Stimulated activated effector memory CD8-positive, alpha-beta T cell treated with anti-CD3 and anti-CD28 coated beads, Interleukin-12 subunit alpha, Interleukin-12 subunit beta, amount 100 ng/mL, for 72 hours (primary cell): ENCODE measurements at regions not wholly inside any gene's neighbourhood (a gene's known extent, or its start where the extent isn't known, plus 50 kb on each side); places are given as distances from the start of the nearest gene placed in this dataset.

Source experiments
- ATAC-seq: fragments of 150-1000 bp; cut with Tn5 transposase; 2 replicates; pipeline ENCODE4 v1.10.0; 2021
- DNase-seq, 2 donors: peaks; one replicate each; pipeline ENCODE4 v3.0.0; 2021 to 2022; ENCODE audit warnings: low spot score in 2 of 2
- H3K27ac Mint-ChIP-seq: one replicate; pipeline ENCODE4 v1.8.0; 2022; ENCODE audit warnings: mild to moderate bottlenecking, mixed read lengths
- H3K36me3 Mint-ChIP-seq: one replicate; pipeline ENCODE4 v1.8.0; 2022; ENCODE audit warnings: mild to moderate bottlenecking, mixed read lengths
- H3K4me1 Mint-ChIP-seq: one replicate; pipeline ENCODE4 v1.8.0; 2022; ENCODE audit warnings: mixed read lengths
- H3K4me3 Mint-ChIP-seq: one replicate; pipeline ENCODE4 v1.8.0; 2022; ENCODE audit warnings: mild to moderate bottlenecking, mixed read lengths
- H3K9me3 Mint-ChIP-seq: one replicate; pipeline ENCODE4 v1.8.0; 2022; ENCODE audit warnings: mixed read lengths

GRCh38 chr4:165754664-165755063 is 118.4 kb upstream of the TLL1 start:
- no peaks in the 10 kb centered on the region for H3K36me3 Mint-ChIP-seq
- no peak overlapping the region for H3K27ac Mint-ChIP-seq
- ATAC-seq, result no peak
- no peak overlapping the region for H3K4me3 Mint-ChIP-seq
- H3K9me3 Mint-ChIP-seq, result peaks cover 12% of the 10 kb centered on the region
- H3K4me1 Mint-ChIP-seq, result no peaks in the 10 kb centered on the region
- DNase-seq, result no peak

DNA sequence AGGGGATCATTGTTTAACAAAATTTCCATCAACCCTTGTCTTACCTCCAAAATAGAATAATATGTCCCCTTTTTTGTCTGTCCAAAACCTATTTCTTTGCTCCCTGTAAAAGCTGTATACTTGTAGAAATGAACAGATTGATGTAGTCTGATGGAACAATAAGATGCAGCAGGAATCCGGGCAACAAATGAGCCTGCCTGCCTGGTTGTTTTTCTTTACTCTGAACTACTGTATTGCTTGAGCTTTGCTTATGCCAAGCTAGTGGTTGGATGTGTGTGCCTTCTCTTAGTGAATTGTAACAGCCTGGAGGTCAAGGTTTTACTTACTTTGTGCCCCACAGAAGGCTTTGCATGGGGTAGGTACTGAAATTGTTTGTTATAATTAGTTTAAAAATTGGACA is 116.2 kb upstream of the TLL1 start:
- ATAC-seq (no peak), DNase-seq (no peak)
- Mint-ChIP-seq H3K9me3 (peaks cover 5% of the 10 kb centered on the region), H3K4me3 (no peak overlapping the region), H3K4me1 (no peaks in the 10 kb centered on the region), H3K36me3 (no peaks in the 10 kb centered on the region), H3K27ac (no peak overlapping the region)

- Mint-ChIP-seq H3K4me3 (no peak overlapping the region), H3K4me1 (no peaks in the 10 kb centered on the region), H3K36me3 (no peaks in the 10 kb centered on the region), H3K9me3 (peaks cover 5% of the 10 kb centered on the region), H3K27ac (no peak overlapping the region)
- DNase-seq (no peak), ATAC-seq (no peak)
These were observed 115.6 kb upstream of the TLL1 start for GRCh38 chr4:165757451-165757850.

GRCh38 chr4:165758086-165758485 is 115.0 kb upstream of the TLL1 start:
- peaks cover 5% of the 10 kb centered on the region for H3K9me3 Mint-ChIP-seq
- no peaks in the 10 kb centered on the region for H3K4me1 Mint-ChIP-seq
- DNase-seq, result no peak

GRCh38 chr4:165760182-165760581 is 112.9 kb upstream of the TLL1 start:
- H3K9me3 Mint-ChIP-seq, result peaks cover 8% of the 10 kb centered on the region
- DNase-seq (no peak), ATAC-seq (no peak)
- no peak overlapping the region for H3K27ac Mint-ChIP-seq
- H3K4me3 Mint-ChIP-seq, result no peak overlapping the region
- H3K4me1 Mint-ChIP-seq, result no peaks in the 10 kb centered on the region
- H3K36me3 Mint-ChIP-seq, result no peaks in the 10 kb centered on the region

More at GRCh38 chr4:165758086-165758485, 115.0 kb upstream of the TLL1 start:
- Mint-ChIP-seq H3K36me3 (no peaks in the 10 kb centered on the region), H3K27ac (no peak overlapping the region), H3K4me3 (no peak overlapping the region)
- ATAC-seq, result no peak

- no peak overlapping the region for H3K27ac Mint-ChIP-seq
- no peak for ATAC-seq
- no peak for DNase-seq
- H3K36me3 Mint-ChIP-seq, result no peaks in the 10 kb centered on the region
- H3K9me3 Mint-ChIP-seq, result peaks cover 7% of the 10 kb centered on the region
- H3K4me1 Mint-ChIP-seq, result no peaks in the 10 kb centered on the region
- no peak overlapping the region for H3K4me3 Mint-ChIP-seq
These were observed 111.1 kb upstream of the TLL1 start for GRCh38 chr4:165761963-165762362.

- Mint-ChIP-seq H3K36me3 (no peaks in the 10 kb centered on the region), H3K9me3 (peaks cover 7% of the 10 kb centered on the region), H3K4me3 (no peak overlapping the region), H3K27ac (no peak overlapping the region), H3K4me1 (no peaks in the 10 kb centered on the region)
- DNase-seq (no peak), ATAC-seq (no peak)
These were observed 109.4 kb upstream of the TLL1 start for GRCh38 chr4:165763640-165764039.

DNA sequence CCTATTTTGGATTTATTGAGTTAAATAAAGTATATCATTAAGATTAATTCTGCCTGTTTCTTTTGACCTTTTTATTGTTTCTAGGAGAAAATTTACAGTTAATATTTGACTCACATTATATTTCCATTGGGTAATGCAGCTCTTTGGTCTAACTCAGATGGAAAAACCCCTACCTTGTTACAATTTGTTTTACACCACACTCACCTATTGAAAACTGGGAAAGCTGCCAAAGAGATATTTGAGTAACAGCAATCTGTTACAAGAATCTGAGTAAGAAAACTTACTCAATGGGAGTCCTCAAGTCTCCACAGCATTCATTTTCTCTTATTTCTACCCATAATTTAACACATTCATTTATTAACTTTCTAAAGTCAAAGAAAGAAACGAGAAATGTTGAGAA is 108.0 kb upstream of the TLL1 start:
- H3K4me1 Mint-ChIP-seq, result no peaks in the 10 kb centered on the region
- no peak for DNase-seq
- no peaks in the 10 kb centered on the region for H3K36me3 Mint-ChIP-seq
- H3K27ac Mint-ChIP-seq, result no peak overlapping the region
- peaks cover 7% of the 10 kb centered on the region for H3K9me3 Mint-ChIP-seq
- ATAC-seq, result no peak
- H3K4me3 Mint-ChIP-seq, result no peak overlapping the region

DNA sequence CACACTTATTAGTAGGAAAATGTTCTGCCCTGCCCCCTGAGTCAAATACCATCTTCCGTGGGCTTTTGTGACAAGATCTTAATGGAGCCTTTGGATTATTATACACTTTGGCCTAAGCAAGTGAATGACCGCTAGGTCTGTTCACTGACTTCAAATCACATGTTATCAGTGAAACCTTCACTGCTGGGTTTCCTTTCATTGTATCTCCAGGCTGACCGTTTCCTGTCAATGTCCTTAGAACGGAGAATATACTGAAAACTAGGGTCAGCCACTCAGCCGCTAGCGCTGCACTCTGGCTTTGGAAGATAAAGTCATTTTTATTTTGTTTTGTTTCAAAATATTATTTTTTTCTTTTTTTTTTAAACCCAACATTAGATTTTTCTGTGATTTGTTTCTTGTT is 107.0 kb upstream of the TLL1 start:
- no peaks in the 10 kb centered on the region for H3K36me3 Mint-ChIP-seq
- H3K9me3 Mint-ChIP-seq, result peaks cover 7% of the 10 kb centered on the region
- ATAC-seq (no peak), DNase-seq (no peak)
- no peaks in the 10 kb centered on the region for H3K4me1 Mint-ChIP-seq
- no peak overlapping the region for H3K4me3 Mint-ChIP-seq
- H3K27ac Mint-ChIP-seq, result no peak overlapping the region

DNA sequence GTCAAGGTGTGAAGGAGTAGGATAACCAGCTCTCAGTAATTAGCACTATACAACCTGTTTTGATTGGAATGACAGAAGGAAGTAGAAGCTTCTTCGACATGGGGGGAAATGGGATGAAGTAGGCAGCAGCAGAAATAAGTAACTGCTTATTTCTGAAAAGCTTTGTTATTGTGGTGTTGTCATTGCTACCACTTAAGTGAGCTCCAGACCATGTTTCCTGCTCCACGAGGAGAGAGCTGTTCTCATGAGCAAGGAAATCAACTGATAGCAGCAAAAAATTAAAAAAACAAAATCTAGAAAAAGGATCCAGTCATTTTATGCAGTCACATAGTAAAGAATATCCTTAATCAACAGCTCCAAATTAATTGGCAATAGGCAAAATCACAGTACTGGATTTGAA is 106.1 kb upstream of the TLL1 start:
- no peak for ATAC-seq

DNA sequence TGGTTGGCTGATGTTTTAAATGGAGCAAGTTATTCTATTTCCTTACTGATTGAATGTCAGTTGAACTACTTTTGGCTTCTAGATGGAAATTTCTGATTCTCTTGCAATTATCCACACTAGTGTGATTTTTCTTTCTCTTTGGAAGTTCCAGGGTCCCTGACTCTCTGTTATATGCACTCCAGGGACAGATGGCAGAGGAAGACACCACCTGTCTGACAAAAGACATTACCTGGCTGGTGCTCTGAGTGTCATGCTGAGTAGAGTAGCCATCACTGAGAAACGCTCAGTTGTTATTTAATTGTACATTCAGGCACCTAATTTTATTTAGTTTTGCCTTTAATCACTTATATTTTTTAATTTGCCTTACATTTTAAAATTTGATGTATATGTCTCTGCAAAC is 105.4 kb upstream of the TLL1 start:
- Mint-ChIP-seq H3K36me3 (no peaks in the 10 kb centered on the region), H3K27ac (no peak overlapping the region), H3K9me3 (peaks cover 15% of the 10 kb centered on the region), H3K4me1 (no peaks in the 10 kb centered on the region), H3K4me3 (no peak overlapping the region)
- ATAC-seq (no peak), DNase-seq (no peak)

More for the DNA sequence above, 106.1 kb upstream of the TLL1 start:
- peaks cover 13% of the 10 kb centered on the region for H3K9me3 Mint-ChIP-seq
- no peak overlapping the region for H3K4me3 Mint-ChIP-seq
- no peak for DNase-seq
- no peaks in the 10 kb centered on the region for H3K36me3 Mint-ChIP-seq
- H3K4me1 Mint-ChIP-seq, result no peaks in the 10 kb centered on the region
- H3K27ac Mint-ChIP-seq, result no peak overlapping the region

DNA sequence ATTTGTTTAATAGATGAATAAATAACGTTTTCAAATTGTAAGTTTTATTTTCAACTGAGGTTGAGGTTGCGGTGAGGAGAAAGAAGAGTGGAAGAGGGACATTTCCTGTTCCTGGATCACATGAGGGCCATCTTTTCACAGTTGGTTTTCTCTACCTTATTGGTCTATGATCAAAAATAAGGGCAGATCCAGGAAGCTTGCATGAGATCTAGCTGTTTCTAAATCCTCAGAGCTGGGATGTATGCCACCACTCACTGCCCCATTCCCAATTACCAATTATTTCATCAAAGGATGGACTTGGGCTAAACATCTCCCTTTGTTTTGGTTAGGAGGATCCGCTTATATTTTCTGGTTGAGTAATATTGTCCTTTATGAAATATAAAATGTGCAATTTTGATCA is 104.8 kb upstream of the TLL1 start:
- Mint-ChIP-seq H3K27ac (no peak overlapping the region), H3K9me3 (peaks cover 15% of the 10 kb centered on the region), H3K4me1 (no peaks in the 10 kb centered on the region), H3K36me3 (no peaks in the 10 kb centered on the region), H3K4me3 (no peak overlapping the region)
- ATAC-seq (no peak), DNase-seq (no peak)

DNA sequence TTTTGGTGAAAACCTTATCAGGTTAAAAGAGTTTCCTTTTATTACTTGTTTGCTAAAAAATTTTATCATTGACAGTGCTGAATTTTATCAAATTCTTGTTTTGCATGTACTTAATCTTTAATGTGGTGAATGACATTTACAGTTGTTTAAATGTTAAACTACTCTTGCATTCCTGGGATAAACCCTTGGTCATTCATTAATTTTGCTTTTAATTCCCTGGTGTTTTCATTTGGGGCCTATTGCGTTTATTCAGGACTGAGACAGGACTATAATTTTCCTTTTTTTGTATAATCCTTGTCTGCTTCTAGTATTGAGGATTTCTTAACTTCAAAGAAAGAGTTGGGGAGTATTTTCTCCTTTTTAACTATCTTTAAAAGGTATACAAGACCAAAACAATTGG is 98.7 kb upstream of the TLL1 start:
- Mint-ChIP-seq H3K36me3 (no peaks in the 10 kb centered on the region), H3K4me3 (no peak overlapping the region), H3K27ac (no peak overlapping the region), H3K4me1 (no peaks in the 10 kb centered on the region), H3K9me3 (peaks cover 17% of the 10 kb centered on the region)
- no peak for ATAC-seq
- no peak for DNase-seq

- DNase-seq (no peak), ATAC-seq (no peak)
- Mint-ChIP-seq H3K27ac (no peak overlapping the region), H3K4me3 (no peak overlapping the region), H3K4me1 (no peaks in the 10 kb centered on the region), H3K36me3 (no peaks in the 10 kb centered on the region), H3K9me3 (peaks cover 14% of the 10 kb centered on the region)
These were observed 92.9 kb upstream of the TLL1 start for GRCh38 chr4:165779950-165780670.

DNA sequence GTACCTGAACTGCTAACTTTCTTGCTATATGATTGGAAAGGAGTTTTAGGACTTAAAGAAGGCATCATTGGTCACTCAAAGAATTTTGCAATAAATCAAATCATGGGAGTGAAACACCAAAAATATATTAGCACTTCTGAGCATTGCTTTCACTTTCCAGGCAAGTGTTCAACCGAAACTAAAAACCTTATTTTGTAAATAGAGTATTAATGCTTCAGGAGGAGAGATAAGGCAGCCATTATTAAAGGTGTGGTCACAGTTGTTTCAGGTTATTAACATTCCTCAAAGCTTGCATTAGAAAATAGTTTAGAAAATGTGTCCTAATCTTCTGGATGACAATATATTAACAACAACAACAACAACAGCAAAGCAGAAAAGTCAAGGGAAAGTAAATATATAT is 92.3 kb upstream of the TLL1 start:
- Mint-ChIP-seq H3K27ac (no peak overlapping the region), H3K9me3 (peaks cover 14% of the 10 kb centered on the region), H3K4me1 (no peaks in the 10 kb centered on the region), H3K4me3 (no peak overlapping the region), H3K36me3 (no peaks in the 10 kb centered on the region)
- ATAC-seq (no peak), DNase-seq (no peak)

DNA sequence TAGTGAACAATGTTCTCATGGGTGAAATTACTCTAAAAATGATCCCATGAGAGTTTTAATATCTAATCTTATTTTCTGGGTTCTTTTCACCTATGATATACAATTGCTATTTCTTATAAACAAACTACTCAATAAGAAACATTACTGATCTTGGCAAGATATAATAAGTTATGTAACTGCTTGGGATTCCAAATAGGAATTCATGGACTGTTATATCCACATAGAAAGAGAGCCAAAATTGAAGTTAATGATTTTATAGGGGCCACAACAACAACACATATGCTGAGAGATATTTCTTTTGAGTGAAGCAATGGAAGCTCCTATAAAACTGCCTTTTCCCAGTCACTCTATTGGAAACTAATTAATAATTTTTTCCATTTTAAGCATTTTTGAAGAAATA is 90.4 kb upstream of the TLL1 start:
- no peak overlapping the region for H3K4me3 Mint-ChIP-seq
- H3K9me3 Mint-ChIP-seq, result peaks cover 5% of the 10 kb centered on the region
- no peak for ATAC-seq
- no peak overlapping the region for H3K27ac Mint-ChIP-seq
- H3K36me3 Mint-ChIP-seq, result no peaks in the 10 kb centered on the region
- no peak for DNase-seq
- H3K4me1 Mint-ChIP-seq, result no peaks in the 10 kb centered on the region

GRCh38 chr4:165783626-165784025 is 89.4 kb upstream of the TLL1 start:
- Mint-ChIP-seq H3K9me3 (peaks cover 5% of the 10 kb centered on the region), H3K36me3 (no peaks in the 10 kb centered on the region), H3K27ac (no peak overlapping the region), H3K4me3 (no peak overlapping the region), H3K4me1 (no peaks in the 10 kb centered on the region)
- no peak for ATAC-seq
- no peak for DNase-seq
